ENCODE measurements at regions not wholly inside any gene's neighbourhood (a gene's known extent, or its start where the extent isn't known, plus 50 kb on each side); places are given as distances from the start of the nearest gene placed in this dataset.

GRCh38 chr7:45359776-45360175 lies 202.2 kb downstream of the RAMP3 start:
- H3K36me3 ChIP-seq (ENCODE audit: control insufficient read depth in 4 of 4, insufficient read depth in 3 of 4, low read depth in 1 of 4, low read length in 3 of 4), result no peaks in the 10 kb centered on the region
- H3K27ac ChIP-seq (ENCODE audit: low read depth in 1 of 2, low read length in 2 of 2), result no peak overlapping the region
- WGBS, result 87% methylated on average over 4 of the region's 4 CpGs
- peaks cover 0 to 2% (median under 1%) of the 10 kb centered on the region in 4 donors for H3K27me3 ChIP-seq (ENCODE audit: control insufficient read depth in 4 of 4, insufficient read depth in 4 of 4, low read length in 3 of 4)
- no peak for TF ChIP-seq RXRA (IDR thresholded peaks at IDR 0.05)
- no peak for DNase-seq (ENCODE audit: low spot score)
- H3K9me3 ChIP-seq (ENCODE audit: control insufficient read depth in 4 of 4, low read length in 3 of 4), result peaks cover 0 to 5% (median 0%) of the 10 kb centered on the region in 4 donors
- H3K4me3 ChIP-seq (ENCODE audit: low read depth in 1 of 3, low read length in 3 of 3), result no peak overlapping the region
- H3K9ac ChIP-seq (ENCODE audit: low read depth in 1 of 2, low read length in 2 of 2), result no peak overlapping the region
- no peaks in the 10 kb centered on the region for H3K4me1 ChIP-seq (ENCODE audit: control insufficient read depth in 4 of 4, insufficient read depth in 4 of 4, low read length in 3 of 4)

- Histone ChIP-seq H3K9me3 (ENCODE audit: control insufficient read depth in 4 of 4, low read length in 3 of 4) (peaks cover 0 to 4% (median 0%) of the 10 kb centered on the region in 4 donors), H3K36me3 (ENCODE audit: control insufficient read depth in 4 of 4, insufficient read depth in 3 of 4, low read depth in 1 of 4, low read length in 3 of 4) (no peaks in the 10 kb centered on the region), H3K4me3 (ENCODE audit: low read depth in 1 of 3, low read length in 3 of 3) (no peak overlapping the region), H3K4me1 (ENCODE audit: control insufficient read depth in 4 of 4, insufficient read depth in 4 of 4, low read length in 3 of 4) (no peaks in the 10 kb centered on the region), H3K9ac (ENCODE audit: low read depth in 1 of 2, low read length in 2 of 2) (no peak overlapping the region), H3K27me3 (ENCODE audit: control insufficient read depth in 4 of 4, insufficient read depth in 4 of 4, low read length in 3 of 4) (peaks cover 0 to 2% (median 0%) of the 10 kb centered on the region in 4 donors), H3K27ac (ENCODE audit: low read depth in 1 of 2, low read length in 2 of 2) (no peak overlapping the region)
- 37% methylated on average over 7 of the region's 7 CpGs for WGBS
- DNase-seq (ENCODE audit: low spot score), result no peak
- TF ChIP-seq REST (IDR thresholded peaks at IDR 0.05) (no peak), JUND (IDR thresholded peaks at IDR 0.05) (no peak), GABPA (IDR thresholded peaks at IDR 0.05 in 1 of 2, conservative IDR thresholded peaks at IDR 0.05 in 1 of 2) (no peak), TAF1 (conservative IDR thresholded peaks at IDR 0.05) (no peak), SP1 (IDR thresholded peaks at IDR 0.05) (no peak)
These were observed 206.1 kb downstream of the RAMP3 start for GRCh38 chr7:45363669-45364068.

GRCh38 chr7:45365341-45365740 lies 207.8 kb downstream of the RAMP3 start:
- TF ChIP-seq CTCF (IDR thresholded peaks at IDR 0.05; ENCODE audit: low read depth, low read length, missing input control) (no peak), ATF3 (IDR thresholded peaks at IDR 0.05) (no peak), RXRA (IDR thresholded peaks at IDR 0.05) (no peak), FOXA1 (IDR thresholded peaks at IDR 0.05) (no peak), ZBTB33 (IDR thresholded peaks at IDR 0.05) (no peak), HNF4G (IDR thresholded peaks at IDR 0.05) (no peak), SP1 (IDR thresholded peaks at IDR 0.05) (no peak), RAD21 (IDR thresholded peaks at IDR 0.05) (no peak), TAF1 (conservative IDR thresholded peaks at IDR 0.05) (no peak), EGR1 (IDR thresholded peaks at IDR 0.05; ENCODE audit: low read depth in 2 of 2) (no peak), JUND (IDR thresholded peaks at IDR 0.05) (no peak), FOXA2 (IDR thresholded peaks at IDR 0.05) (no peak)
- no peak overlapping the region for H3K4me3 ChIP-seq (ENCODE audit: low read depth in 1 of 3, low read length in 3 of 3)
- no peak overlapping the region for H3K27ac ChIP-seq (ENCODE audit: low read depth in 1 of 2, low read length in 2 of 2)
- no peak for DNase-seq (ENCODE audit: low spot score)
- H3K27me3 ChIP-seq (ENCODE audit: control insufficient read depth in 4 of 4, insufficient read depth in 4 of 4, low read length in 3 of 4), result peaks cover 0 to 2% (median 0%) of the 10 kb centered on the region in 4 donors
- no peaks in the 10 kb centered on the region for H3K36me3 ChIP-seq (ENCODE audit: control insufficient read depth in 4 of 4, insufficient read depth in 3 of 4, low read depth in 1 of 4, low read length in 3 of 4)
- WGBS, result 67% methylated on average over 4 of the region's 4 CpGs
- no peaks in the 10 kb centered on the region for H3K9me3 ChIP-seq (ENCODE audit: control insufficient read depth in 4 of 4, low read length in 3 of 4)
- no peak overlapping the region for H3K9ac ChIP-seq (ENCODE audit: low read depth in 1 of 2, low read length in 2 of 2)
- no peaks in the 10 kb centered on the region for H3K4me1 ChIP-seq (ENCODE audit: control insufficient read depth in 4 of 4, insufficient read depth in 4 of 4, low read length in 3 of 4)
